ENCODE measurements at regions not wholly inside any gene's neighbourhood (a gene's known extent, or its start where the extent isn't known, plus 50 kb on each side); places are given as distances from the start of the nearest gene placed in this dataset.
A peak's percentile ranks its signal among the peaks of the same experiment; 100 is the strongest.
"Not testable (repeated sequence)": the region's sequence is repeated elsewhere in the genome, so short reads cannot be mapped to it uniquely, and the experiment has no call there.

GRCh38 chr2:131584380-131584779 lies 56.7 kb downstream of the CCDC74A start:
- DNase-seq = no peak

- no peak for DNase-seq
Measured at GRCh38 chr2:131584940-131585339, 57.3 kb downstream of the CCDC74A start.

DNA sequence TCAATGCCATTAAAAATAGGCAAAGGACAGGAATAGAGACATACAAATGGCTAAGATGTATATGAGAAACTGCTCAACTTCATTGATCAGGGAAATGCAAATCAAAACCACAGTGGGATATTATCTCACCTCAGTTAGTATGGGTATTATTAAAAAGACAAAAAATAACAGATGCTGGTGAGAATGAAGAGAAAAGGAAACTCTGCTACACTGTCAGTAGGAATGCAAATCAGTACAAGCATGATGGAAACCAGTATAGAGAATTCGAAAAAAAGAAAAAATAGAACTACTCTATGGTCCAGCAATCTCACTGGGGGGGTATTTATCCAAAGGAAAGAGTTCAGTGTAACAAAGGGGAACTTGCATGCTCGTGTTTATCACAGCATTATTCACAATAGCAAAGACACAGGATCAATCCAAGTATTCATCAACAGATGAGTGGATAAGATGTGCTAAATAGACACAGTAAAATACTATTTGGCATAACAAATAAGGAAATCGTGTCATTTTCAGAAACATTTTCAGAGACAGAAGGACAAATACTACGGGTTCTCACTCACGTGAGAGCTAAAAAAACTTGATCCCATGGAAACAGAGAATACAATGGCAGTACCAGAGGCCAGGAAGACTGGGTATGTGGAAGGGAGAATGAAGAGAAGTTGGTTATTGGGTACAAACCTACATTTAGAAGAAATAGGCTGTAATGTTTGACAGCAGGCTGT lies 60.6 kb downstream of the CCDC74A start:
- no peak for DNase-seq

DNA sequence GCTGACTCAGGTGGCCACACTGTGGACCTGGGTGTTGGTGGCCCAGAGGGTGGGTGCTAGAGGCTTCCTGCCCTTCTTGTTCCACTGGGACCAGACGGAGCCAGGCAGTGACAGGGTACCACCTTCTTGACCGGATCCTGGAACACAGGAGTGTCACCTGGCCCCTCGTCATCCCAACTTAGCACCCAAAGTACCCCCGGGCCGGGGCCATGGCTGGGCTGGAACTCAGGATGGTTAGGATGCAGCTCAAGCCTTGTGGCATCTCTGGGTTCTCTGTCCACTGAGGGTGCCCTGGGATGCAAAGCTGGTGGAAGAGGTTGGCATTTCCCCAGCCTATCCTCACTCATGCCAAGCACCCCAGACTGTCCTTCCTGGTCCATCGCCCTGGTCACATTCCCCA lies 61.4 kb downstream of the CCDC74A start:
- DNase-seq = not testable (repeated sequence)

- no peak for DNase-seq
Measured at GRCh38 chr2:131590366-131590765, 62.7 kb downstream of the CCDC74A start.

- DNase-seq = no peak
Measured at GRCh38 chr2:131590896-131591295, 63.2 kb downstream of the CCDC74A start.

- DNase-seq = not testable (repeated sequence)
Measured at GRCh38 chr2:131596561-131596960, 68.9 kb downstream of the CCDC74A start.

DNA sequence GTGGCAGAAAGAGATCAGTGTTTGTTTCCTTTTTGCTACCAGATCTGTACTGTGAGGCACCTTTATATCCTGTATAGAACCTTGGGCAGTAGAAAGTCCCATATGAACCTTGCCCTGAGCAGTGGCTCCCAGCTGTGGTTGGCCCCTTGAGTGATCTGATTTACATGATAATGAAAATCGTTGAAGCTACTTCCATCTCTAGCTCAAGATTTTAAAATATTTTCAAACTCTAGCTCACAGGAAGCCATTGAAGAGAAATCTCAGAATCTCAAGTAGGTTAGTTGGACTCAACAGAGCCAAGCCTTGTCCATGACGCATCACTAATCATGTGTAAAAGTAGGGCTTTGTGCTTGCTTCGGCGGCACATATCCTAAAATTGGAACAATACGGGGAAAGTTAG lies 74.8 kb downstream of the CCDC74A start:
- not testable (repeated sequence) for DNase-seq

GRCh38 chr2:131604652-131605051 lies 77.0 kb downstream of the CCDC74A start:
- DNase-seq = not testable (repeated sequence)

- DNase-seq = peak; percentile 47 to 74
Measured at GRCh38 chr2:131606366-131606765, 78.7 kb downstream of the CCDC74A start.

GRCh38 chr2:131607056-131607455 lies 79.4 kb downstream of the CCDC74A start:
- DNase-seq = not testable (repeated sequence)

GRCh38 chr2:131614539-131614938 lies 86.9 kb downstream of the CCDC74A start:
- not testable (repeated sequence) for DNase-seq

DNA sequence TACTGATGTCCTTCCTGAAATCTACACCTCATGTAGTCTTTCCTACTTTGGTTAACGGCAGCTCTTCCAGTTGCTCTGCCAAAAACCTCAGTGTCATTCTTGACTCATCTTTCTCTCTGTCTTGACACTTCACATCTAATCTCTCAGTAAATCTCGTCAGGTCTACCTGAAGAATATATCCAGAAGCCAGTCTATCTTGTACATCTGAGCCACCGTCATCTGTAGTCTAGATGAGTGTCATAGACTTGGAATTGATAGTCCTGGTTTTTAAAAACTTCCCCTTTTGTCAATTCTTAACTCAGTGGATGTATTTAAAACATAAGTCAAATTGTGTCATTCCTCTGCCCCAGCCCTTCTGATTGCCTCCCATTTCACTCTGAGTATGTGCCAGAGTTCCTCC lies 90.6 kb downstream of the CCDC74A start:
- DNase-seq = not testable (repeated sequence)

DNA sequence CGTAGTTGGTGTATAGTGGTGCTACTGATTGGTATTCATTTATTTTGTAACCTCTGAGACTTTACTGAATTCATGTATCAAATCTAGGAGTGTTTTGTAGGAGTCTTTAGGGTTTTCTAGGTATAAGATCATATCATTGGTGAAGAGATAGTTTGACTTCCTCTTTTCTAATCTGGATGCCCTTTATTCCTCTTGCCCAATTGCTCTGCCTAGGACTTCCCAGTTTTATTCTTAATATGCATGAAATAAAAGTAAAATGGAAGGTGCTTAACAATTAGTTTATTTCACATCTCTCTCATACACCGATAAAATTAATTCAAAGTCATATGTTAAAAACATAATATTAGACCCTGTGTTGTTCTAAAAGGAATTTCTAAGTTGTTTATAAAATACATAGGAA lies 95.2 kb downstream of the CCDC74A start:
- not testable (repeated sequence) for DNase-seq

GRCh38 chr2:131626011-131626410 lies 98.3 kb downstream of the CCDC74A start:
- DNase-seq = not testable (repeated sequence)

- not testable (repeated sequence) for DNase-seq
Measured at GRCh38 chr2:131626565-131626964, 98.9 kb downstream of the CCDC74A start.

GRCh38 chr2:131627777-131628176 lies 100.1 kb downstream of the CCDC74A start:
- not testable (repeated sequence) for DNase-seq

DNA sequence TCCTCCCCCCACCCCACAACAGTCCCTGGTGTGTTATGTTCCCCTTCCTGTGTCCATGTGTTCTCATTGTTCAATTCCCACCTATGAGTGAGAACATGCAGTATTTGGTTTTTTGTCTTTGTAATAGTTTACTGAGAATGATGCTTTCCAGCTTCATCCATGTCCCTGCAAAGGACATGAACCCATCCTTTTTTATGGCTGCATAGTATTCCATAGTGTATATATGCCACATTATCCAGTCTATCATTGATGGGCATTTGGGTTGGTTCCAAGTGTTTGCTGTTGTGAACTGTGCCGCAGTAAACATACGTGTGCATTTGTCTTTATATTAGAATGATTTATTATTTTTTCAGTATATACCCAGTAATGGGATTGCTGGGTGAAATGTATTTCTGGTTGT lies 104.0 kb downstream of the CCDC74A start:
- not testable (repeated sequence) for DNase-seq

- DNase-seq = not testable (repeated sequence)
Measured at GRCh38 chr2:131633405-131633804, 105.7 kb downstream of the CCDC74A start.

GRCh38 chr2:131633827-131634695 lies 106.4 kb downstream of the CCDC74A start:
- DNase-seq = not testable (repeated sequence)

GRCh38 chr2:131635611-131636010 lies 107.9 kb downstream of the CCDC74A start:
- no peak for DNase-seq

- not testable (repeated sequence) for DNase-seq
Measured at GRCh38 chr2:131636704-131637308, 109.1 kb downstream of the CCDC74A start.

DNA sequence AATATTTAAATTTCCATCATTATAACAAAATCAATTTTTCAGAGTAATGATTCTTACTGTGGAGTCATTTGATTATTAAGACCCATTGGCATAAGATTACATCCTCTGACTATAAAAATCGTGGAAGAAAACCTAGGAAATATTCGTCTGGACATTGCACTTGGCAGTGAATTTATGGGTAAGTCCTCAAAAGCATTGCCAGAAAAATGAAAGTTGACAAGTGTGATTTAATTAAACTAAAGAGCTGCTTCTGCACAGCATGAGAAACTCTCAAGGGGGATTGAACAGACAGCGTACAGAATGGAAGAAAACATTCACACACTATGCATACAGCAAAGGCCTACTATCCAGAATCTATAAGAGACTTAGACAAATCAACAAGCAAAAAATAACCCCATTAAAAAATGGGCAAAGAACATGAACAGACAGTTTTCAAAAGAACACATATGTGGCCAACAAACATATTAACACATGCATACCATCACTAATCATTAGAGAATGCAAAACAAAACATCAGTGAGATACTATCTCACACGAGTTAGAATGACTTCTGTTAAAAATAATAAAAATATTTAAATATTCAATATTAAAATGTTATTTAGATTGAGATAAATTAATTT lies 111.4 kb downstream of the CCDC74A start:
- not testable (repeated sequence) for DNase-seq
